GM12892 (cell line): ENCODE measurements at regions not wholly inside any gene's neighbourhood (a gene's known extent, or its start where the extent isn't known, plus 50 kb on each side); places are given as distances from the start of the nearest gene placed in this dataset.

Source experiments
- POLR2AphosphoS5 ChIP-seq: IDR thresholded peaks from 2 replicates; pipeline ENCODE4 v1.6.1; 2011; ENCODE audit warnings: low read depth, low read length, control low read depth
- TAF1 ChIP-seq: IDR thresholded peaks from 2 replicates; pipeline ENCODE4 v1.6.1; 2011; ENCODE audit warnings: low read depth, mild to moderate bottlenecking, control low read depth, low read length, borderline replicate concordance

DNA sequence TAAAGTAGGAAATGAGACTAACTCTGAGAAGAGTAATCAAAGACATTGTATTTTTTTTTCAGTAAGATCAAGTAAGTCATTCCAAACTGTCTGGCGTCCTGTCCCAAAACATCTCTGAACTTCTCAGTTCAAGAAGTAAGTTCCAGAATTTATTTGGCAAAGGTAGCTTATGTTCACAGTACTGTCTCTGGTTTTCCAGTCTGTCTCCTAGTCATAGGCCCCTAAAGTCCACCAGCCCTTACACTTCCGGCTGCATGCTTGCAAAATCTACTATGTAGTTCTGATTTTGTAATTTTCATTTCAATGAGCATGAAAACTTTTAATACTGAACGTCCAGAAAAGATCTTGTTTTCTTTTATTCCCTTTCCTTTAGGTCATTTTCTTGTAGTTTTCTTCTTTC is 61.4 kb upstream of the S1PR1 start:
- TF ChIP-seq TAF1 (no peak), POLR2AphosphoS5 (no peak)
